Left lung (tissue), 4 donors: ENCODE measurements at regions not wholly inside any gene's neighbourhood (a gene's known extent, or its start where the extent isn't known, plus 50 kb on each side); places are given as distances from the start of the nearest gene placed in this dataset.

Source experiments
- ATAC-seq: fragments of 200-7000 bp; cut with Tn5 transposase; one replicate; pipeline ENCODE4 v1.9.1; 2020; ENCODE audit warnings: moderate library complexity
- DNase-seq, 4 donors: peaks; one replicate each; pipeline ENCODE4 v3.0.0-alpha.2; 2013 to 2020
- H3K27ac ChIP-seq, 2 donors: fragments of 200-600 bp; sonication (generic) in 1 of 2; one replicate each; pipeline versions ENCODE4 v1.5.0 to v1.8.0; 2020 to 2021
- H3K27me3 ChIP-seq, 2 donors: fragments of 200-600 bp; sonication (generic) in 1 of 2; one replicate each; pipeline versions ENCODE4 v1.5.0 to v1.8.0; 2020 to 2021
- H3K36me3 ChIP-seq, 2 donors: fragments of 200-600 bp; sonication (generic) in 1 of 2; one replicate each; pipeline versions ENCODE4 v1.5.0 to v1.8.0; 2020 to 2021
- H3K4me1 ChIP-seq, 2 donors: fragments of 200-600 bp; one replicate each; pipeline ENCODE4 v1.8.0; 2021
- H3K4me3 ChIP-seq, 2 donors: fragments of 200-600 bp; sonication (generic) in 1 of 2; one replicate each; pipeline versions ENCODE4 v1.5.0 to v1.8.0; 2020 to 2021; ENCODE audit warnings: mild to moderate bottlenecking in 1 of 2
- H3K9me3 ChIP-seq, 2 donors: fragments of 200-600 bp; sonication (generic) in 1 of 2; one replicate each; pipeline versions ENCODE4 v1.5.0 to v1.8.0; 2020 to 2021
- intact Hi-C, 2 donors: fragments of 100-400 bp; cut with DNase I; formaldehyde crosslinking; loops; one replicate each; pipeline versions ENCODE4 v1.11.2 to v1.14.2; 2022
- TF ChIP-seq, protein P1 (sequence below), 2 donors: fragments of 200-600 bp; sonication (generic) in 1 of 2; IDR thresholded peaks; one replicate each; pipeline versions ENCODE4 v1.5.0 to v1.8.0; 2021; ENCODE audit warnings: antibody characterized with exemption in 2 of 2
- donor health status: DM: no; HTN: yes; CAD: no.
- donor health status: DM: no; HTN: no; CAD: no.

DNA sequence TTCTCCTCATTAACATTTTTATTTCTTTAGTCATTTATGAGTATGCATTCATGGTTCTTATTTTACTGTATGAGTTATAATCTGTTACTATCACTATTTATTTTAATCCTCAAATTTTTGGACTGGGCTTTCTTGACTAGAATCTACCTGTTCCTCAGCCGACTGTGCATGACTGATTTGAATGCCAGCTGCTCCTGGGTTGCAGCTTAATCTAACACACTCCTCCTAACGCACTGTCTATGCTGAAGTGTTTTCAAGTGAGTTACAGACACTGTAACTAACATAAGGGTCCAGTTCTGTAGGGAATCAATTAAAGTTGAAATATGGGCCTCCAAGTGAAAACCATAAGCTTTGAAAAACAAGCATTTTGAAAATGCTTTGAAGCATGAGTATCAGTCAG, 137.4 kb upstream of the ARSJ start:
- no peak overlapping the region for H3K27ac ChIP-seq
- no peaks in the 10 kb centered on the region for H3K9me3 ChIP-seq
- no peaks in the 10 kb centered on the region for H3K4me1 ChIP-seq
- H3K36me3 ChIP-seq, result no peaks in the 10 kb centered on the region
- TF ChIP-seq, protein P1, sequence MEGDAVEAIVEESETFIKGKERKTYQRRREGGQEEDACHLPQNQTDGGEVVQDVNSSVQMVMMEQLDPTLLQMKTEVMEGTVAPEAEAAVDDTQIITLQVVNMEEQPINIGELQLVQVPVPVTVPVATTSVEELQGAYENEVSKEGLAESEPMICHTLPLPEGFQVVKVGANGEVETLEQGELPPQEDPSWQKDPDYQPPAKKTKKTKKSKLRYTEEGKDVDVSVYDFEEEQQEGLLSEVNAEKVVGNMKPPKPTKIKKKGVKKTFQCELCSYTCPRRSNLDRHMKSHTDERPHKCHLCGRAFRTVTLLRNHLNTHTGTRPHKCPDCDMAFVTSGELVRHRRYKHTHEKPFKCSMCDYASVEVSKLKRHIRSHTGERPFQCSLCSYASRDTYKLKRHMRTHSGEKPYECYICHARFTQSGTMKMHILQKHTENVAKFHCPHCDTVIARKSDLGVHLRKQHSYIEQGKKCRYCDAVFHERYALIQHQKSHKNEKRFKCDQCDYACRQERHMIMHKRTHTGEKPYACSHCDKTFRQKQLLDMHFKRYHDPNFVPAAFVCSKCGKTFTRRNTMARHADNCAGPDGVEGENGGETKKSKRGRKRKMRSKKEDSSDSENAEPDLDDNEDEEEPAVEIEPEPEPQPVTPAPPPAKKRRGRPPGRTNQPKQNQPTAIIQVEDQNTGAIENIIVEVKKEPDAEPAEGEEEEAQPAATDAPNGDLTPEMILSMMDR (IDR thresholded peaks at IDR 0.05), result no peak
- no peaks in the 10 kb centered on the region for H3K27me3 ChIP-seq
- H3K4me3 ChIP-seq, result no peak overlapping the region
- ATAC-seq (no peak), DNase-seq (no peak)
- intact Hi-C loops, result no loop called here

DNA sequence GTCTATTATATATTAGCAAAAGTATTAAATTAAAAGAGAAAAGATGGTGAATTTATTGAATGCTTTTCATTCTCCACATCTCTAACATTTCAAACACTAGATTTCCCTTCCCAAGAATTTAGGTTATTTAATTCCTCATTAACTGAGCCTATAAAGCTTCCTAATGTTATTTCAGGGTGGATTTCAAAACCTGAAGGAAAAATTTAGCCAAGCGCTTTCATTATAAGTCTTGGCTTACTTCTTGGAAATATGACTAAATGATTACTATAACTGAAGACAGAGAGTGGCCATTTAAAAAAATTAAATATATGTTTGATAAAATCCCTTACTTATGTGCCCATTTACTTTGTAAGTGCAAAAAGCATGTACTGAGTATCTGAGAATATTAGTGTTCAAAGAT, 141.8 kb upstream of the ARSJ start:
- H3K9me3 ChIP-seq, result no peaks in the 10 kb centered on the region
- intact Hi-C loops, result no loop called here
- H3K27ac ChIP-seq, result no peak overlapping the region
- no peaks in the 10 kb centered on the region for H3K27me3 ChIP-seq
- no peaks in the 10 kb centered on the region for H3K36me3 ChIP-seq
- no peaks in the 10 kb centered on the region for H3K4me1 ChIP-seq
- ATAC-seq (no peak), DNase-seq (no peak)
- H3K4me3 ChIP-seq, result no peak overlapping the region
- TF ChIP-seq, protein P1 (IDR thresholded peaks at IDR 0.05), result no peak

DNA sequence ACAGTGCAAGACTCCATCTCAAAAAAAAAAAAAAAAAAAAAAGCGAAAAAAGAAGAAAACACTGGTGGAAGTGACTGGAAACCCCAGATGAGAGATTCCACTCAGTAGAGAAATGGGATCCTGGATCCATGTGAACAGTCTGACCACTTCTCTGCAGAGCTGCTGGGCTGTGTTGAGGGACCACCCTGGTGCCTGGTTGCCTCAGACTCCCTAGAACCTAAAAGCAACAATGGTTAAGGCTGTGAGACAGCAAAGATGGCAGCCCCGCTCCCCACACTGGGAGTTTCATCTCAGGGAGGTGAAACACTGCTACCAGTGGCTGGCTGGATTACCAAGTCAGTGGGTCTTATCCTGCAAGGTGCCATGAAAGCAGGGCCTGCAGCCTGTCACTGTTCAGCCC, 152.8 kb upstream of the ARSJ start:
- TF ChIP-seq, protein P1 (IDR thresholded peaks at IDR 0.05), result no peak
- ATAC-seq (no peak), DNase-seq (no peak)
- Histone ChIP-seq H3K27me3 (no peaks in the 10 kb centered on the region), H3K36me3 (no peaks in the 10 kb centered on the region), H3K4me1 (no peaks in the 10 kb centered on the region), H3K27ac (no peak overlapping the region), H3K4me3 (no peak overlapping the region), H3K9me3 (no peaks in the 10 kb centered on the region)
- intact Hi-C loops, result no loop called here

DNA sequence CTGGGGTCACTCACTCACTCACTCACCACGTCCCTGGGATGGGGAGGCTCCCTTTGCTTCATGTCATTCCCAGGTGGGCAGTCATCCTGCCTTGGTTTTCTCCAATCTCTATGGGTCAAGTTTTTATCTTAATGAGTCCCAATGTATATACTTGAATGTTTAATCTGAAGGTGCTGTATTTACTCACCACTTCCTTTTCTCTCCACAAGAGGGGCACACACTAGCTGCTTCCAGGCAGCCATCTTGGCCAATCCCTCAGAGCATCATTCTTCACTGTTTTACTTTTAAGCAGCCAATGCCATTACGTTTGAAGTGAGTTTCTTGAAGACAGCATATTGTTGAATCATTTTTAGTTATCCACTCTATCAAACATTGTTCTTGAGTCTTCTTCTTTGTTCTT, 153.4 kb upstream of the ARSJ start:
- ATAC-seq, result no peak
- no peak overlapping the region for H3K27ac ChIP-seq
- no peak for DNase-seq
- H3K36me3 ChIP-seq, result no peaks in the 10 kb centered on the region
- no peak overlapping the region for H3K4me3 ChIP-seq
- TF ChIP-seq, protein P1 (IDR thresholded peaks at IDR 0.05), result no peak
- no peaks in the 10 kb centered on the region for H3K4me1 ChIP-seq
- no peaks in the 10 kb centered on the region for H3K9me3 ChIP-seq
- no peaks in the 10 kb centered on the region for H3K27me3 ChIP-seq
- intact Hi-C loops, result no loop called here

DNA sequence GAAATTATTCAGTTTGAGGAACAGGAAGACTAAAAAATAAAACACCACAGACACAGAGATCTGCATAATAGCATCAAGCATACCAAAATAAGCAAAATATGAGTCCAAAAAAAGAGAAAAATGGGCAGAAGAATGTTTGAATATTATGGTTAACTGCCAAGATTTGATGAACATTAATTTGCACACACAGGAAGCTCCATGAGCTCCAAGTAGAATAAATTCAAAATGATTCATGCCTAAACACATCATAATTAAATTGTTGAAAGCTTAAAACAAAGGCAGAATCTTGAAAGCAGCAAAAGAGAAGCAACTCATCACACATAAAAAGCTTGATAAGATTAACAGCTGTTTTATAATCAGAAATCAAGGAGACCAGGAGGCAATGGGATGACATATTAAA, 156.6 kb upstream of the ARSJ start:
- no peak overlapping the region for H3K4me3 ChIP-seq
- H3K9me3 ChIP-seq, result no peaks in the 10 kb centered on the region
- H3K36me3 ChIP-seq, result no peaks in the 10 kb centered on the region
- no peaks in the 10 kb centered on the region for H3K27me3 ChIP-seq
- DNase-seq, result peak in 1 of 4 donors; percentile 17
- H3K4me1 ChIP-seq, result no peaks in the 10 kb centered on the region
- H3K27ac ChIP-seq, result no peak overlapping the region
- TF ChIP-seq, protein P1 (IDR thresholded peaks at IDR 0.05), result no peak
- intact Hi-C loops, result no loop called here
- no peak for ATAC-seq
